RCC 7860 (cell line): ENCODE measurements at regions not wholly inside any gene's neighbourhood (a gene's known extent, or its start where the extent isn't known, plus 50 kb on each side); places are given as distances from the start of the nearest gene placed in this dataset.

Source experiments
- DNase-seq: peaks from one replicate; pipeline ENCODE4 v3.0.0-alpha.2; 2015; ENCODE audit warnings: low spot score
- FAIRE-seq: peaks from 2 replicates; lab custom pipeline; 2012; peaks lifted over from hg19 to GRCh38; lab: Jason Lieb, UNC

DNA sequence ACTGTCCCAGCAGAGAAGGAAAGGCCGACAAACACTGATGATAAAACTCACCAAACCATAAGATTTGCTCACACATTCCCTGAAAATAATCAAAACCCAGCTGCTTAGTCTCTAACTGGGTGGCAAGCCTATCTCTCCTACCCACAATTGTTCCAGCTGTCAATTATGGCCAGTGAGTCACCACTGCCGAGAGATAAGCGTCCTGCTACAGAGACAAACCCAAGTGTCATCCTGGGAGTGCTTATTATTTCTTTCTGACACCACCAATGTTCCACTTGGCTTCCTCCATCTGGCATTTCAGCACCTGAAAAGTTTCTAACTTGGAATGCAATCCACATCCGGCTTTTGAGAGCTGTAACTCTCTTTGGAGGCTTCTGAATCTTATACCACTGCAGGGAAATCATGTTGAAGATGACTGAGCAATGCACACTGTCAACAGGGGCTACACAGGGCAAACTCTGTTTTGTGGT is 51.5 kb upstream of the VAV3 start:
- peak; percentile 99 for FAIRE-seq
- peak; percentile 98 for DNase-seq
